Activated CD4-positive, CD25-positive, alpha-beta regulatory T cell (primary cell): ENCODE measurements at regions not wholly inside any gene's neighbourhood (a gene's known extent, or its start where the extent isn't known, plus 50 kb on each side); places are given as distances from the start of the nearest gene placed in this dataset.

ENCODE experiments used
- DNase-seq, 4 experiments: peaks; one replicate each; lab custom pipeline; 2025; lab: John Stamatoyannopoulos, UW

GRCh38 chr6:14696367-14696766, 549.5 kb upstream of the JARID2 start:
- DNase-seq: no peak

- no peak for DNase-seq
These were observed 548.4 kb upstream of the JARID2 start for GRCh38 chr6:14697427-14697826.

- DNase-seq: no peak
These were observed 545.9 kb upstream of the JARID2 start for GRCh38 chr6:14699803-14700601.

GRCh38 chr6:14701946-14702345, 543.9 kb upstream of the JARID2 start:
- no peak for DNase-seq

- no peak for DNase-seq
These were observed 543.2 kb upstream of the JARID2 start for GRCh38 chr6:14702678-14703077.

- no peak for DNase-seq
These were observed 542.3 kb upstream of the JARID2 start for GRCh38 chr6:14703586-14703985.

GRCh38 chr6:14704383-14705271, 541.2 kb upstream of the JARID2 start:
- no peak for DNase-seq

- no peak for DNase-seq
These were observed 540.0 kb upstream of the JARID2 start for GRCh38 chr6:14705841-14706377.

GRCh38 chr6:14706378-14706929, 539.4 kb upstream of the JARID2 start:
- peak in 2 of 4 experiments; percentile 9 to 10 for DNase-seq

- DNase-seq: no peak
These were observed 538.6 kb upstream of the JARID2 start for GRCh38 chr6:14707276-14707675.

- no peak for DNase-seq
These were observed 537.9 kb upstream of the JARID2 start for GRCh38 chr6:14707971-14708465.

- DNase-seq: no peak
These were observed 536.7 kb upstream of the JARID2 start for GRCh38 chr6:14709066-14709670.

GRCh38 chr6:14709900-14710299, 536.0 kb upstream of the JARID2 start:
- DNase-seq: no peak

- no peak for DNase-seq
These were observed 535.4 kb upstream of the JARID2 start for GRCh38 chr6:14710421-14710820.

GRCh38 chr6:14711056-14711703, 534.7 kb upstream of the JARID2 start:
- no peak for DNase-seq

GRCh38 chr6:14711704-14712379, 534.0 kb upstream of the JARID2 start:
- no peak for DNase-seq

GRCh38 chr6:14713008-14713960, 532.6 kb upstream of the JARID2 start:
- no peak for DNase-seq

- DNase-seq: no peak
These were observed 531.8 kb upstream of the JARID2 start for GRCh38 chr6:14713966-14714631.

GRCh38 chr6:14715076-14715475, 530.8 kb upstream of the JARID2 start:
- DNase-seq: no peak
